ENCODE measurements at regions not wholly inside any gene's neighbourhood (a gene's known extent, or its start where the extent isn't known, plus 50 kb on each side); places are given as distances from the start of the nearest gene placed in this dataset.

GRCh38 chr2:123157016-123157415 is 868.1 kb upstream of the CNTNAP5 start:
- no peak for TF ChIP-seq EP300 (IDR thresholded peaks at IDR 0.05)
- TF ChIP-seq CTCF (IDR thresholded peaks at IDR 0.05) = no peak
- no peak for TF ChIP-seq POLR2A (IDR thresholded peaks at IDR 0.05)
- WGBS, 3 donors = 54 to 66% (median 62%) methylated on average over 3 of the region's 3 CpGs
- H3K36me3 ChIP-seq = no peaks in the 10 kb centered on the region
- no peaks in the 10 kb centered on the region for H3K27me3 ChIP-seq
- no peak overlapping the region for H3K27ac ChIP-seq
- intact Hi-C loops (cut with DNase I) = no loop called here
- no peaks in the 10 kb centered on the region for H3K4me1 ChIP-seq (ENCODE audit: insufficient read depth)
- H3K4me3 ChIP-seq = no peak overlapping the region
- no peak for DNase-seq
- H3K9me3 ChIP-seq = no peaks in the 10 kb centered on the region

- 45 to 56% (median 56%) methylated on average over 1 of the region's 1 CpG for WGBS, 3 donors
- no peak overlapping the region for H3K4me3 ChIP-seq
- no peaks in the 10 kb centered on the region for H3K27me3 ChIP-seq
- TF ChIP-seq EP300 (IDR thresholded peaks at IDR 0.05) = no peak
- TF ChIP-seq CTCF (IDR thresholded peaks at IDR 0.05) = no peak
- TF ChIP-seq POLR2A (IDR thresholded peaks at IDR 0.05) = no peak
- no peaks in the 10 kb centered on the region for H3K36me3 ChIP-seq
- H3K27ac ChIP-seq = no peak overlapping the region
- H3K9me3 ChIP-seq = no peaks in the 10 kb centered on the region
- intact Hi-C loops (cut with DNase I) = no loop called here
- no peaks in the 10 kb centered on the region for H3K4me1 ChIP-seq (ENCODE audit: insufficient read depth)
- no peak for DNase-seq
Observed at GRCh38 chr2:123162400-123163016, 862.6 kb upstream of the CNTNAP5 start.

GRCh38 chr2:123163398-123163797 is 861.7 kb upstream of the CNTNAP5 start:
- H3K27me3 ChIP-seq = no peaks in the 10 kb centered on the region
- no peaks in the 10 kb centered on the region for H3K36me3 ChIP-seq
- H3K27ac ChIP-seq = no peak overlapping the region
- H3K9me3 ChIP-seq = no peaks in the 10 kb centered on the region
- intact Hi-C loops (cut with DNase I) = no loop called here
- H3K4me3 ChIP-seq = no peak overlapping the region
- TF ChIP-seq POLR2A (IDR thresholded peaks at IDR 0.05) (no peak), CTCF (IDR thresholded peaks at IDR 0.05) (no peak), EP300 (IDR thresholded peaks at IDR 0.05) (no peak)
- 33 to 40% (median 38%) methylated on average over 2 of the region's 2 CpGs for WGBS, 3 donors
- DNase-seq = no peak
- no peaks in the 10 kb centered on the region for H3K4me1 ChIP-seq (ENCODE audit: insufficient read depth)

GRCh38 chr2:123164216-123164615 is 860.9 kb upstream of the CNTNAP5 start:
- no peaks in the 10 kb centered on the region for H3K36me3 ChIP-seq
- no peaks in the 10 kb centered on the region for H3K4me1 ChIP-seq (ENCODE audit: insufficient read depth)
- intact Hi-C loops (cut with DNase I) = no loop called here
- no peaks in the 10 kb centered on the region for H3K27me3 ChIP-seq
- DNase-seq = no peak
- no peak for TF ChIP-seq EP300 (IDR thresholded peaks at IDR 0.05)
- no peak for TF ChIP-seq CTCF (IDR thresholded peaks at IDR 0.05)
- no peak for TF ChIP-seq POLR2A (IDR thresholded peaks at IDR 0.05)
- H3K27ac ChIP-seq = no peak overlapping the region
- H3K4me3 ChIP-seq = no peak overlapping the region
- H3K9me3 ChIP-seq = no peaks in the 10 kb centered on the region
- 11 to 41% (median 14%) methylated on average over 2 of the region's 2 CpGs for WGBS, 3 donors

All from ovary (tissue), 7 donors.